Astrocyte of the spinal cord (primary cell): ENCODE measurements at regions not wholly inside any gene's neighbourhood (a gene's known extent, or its start where the extent isn't known, plus 50 kb on each side); places are given as distances from the start of the nearest gene placed in this dataset.

Source experiments
- DNase-seq: peaks from one replicate; pipeline ENCODE4 v3.0.0; 2011; ENCODE audit warnings: low read depth, low spot score
- H3K4me3 ChIP-seq: 2 replicates; pipeline ENCODE4 v1.5.1; 2011; ENCODE audit warnings: low read depth, mild to moderate bottlenecking, low read length, moderate library complexity
- CTCF ChIP-seq: IDR thresholded peaks from 2 replicates; pipeline ENCODE4 v1.5.1; 2012; ENCODE audit warnings: low read depth, mild to moderate bottlenecking, low read length, inconsistent platforms
- in situ Hi-C: cut with HindIII; loops from 2 replicates; pipeline ENCODE4 v1.10.0; 2017; ENCODE audit warnings: low sequenced_read_pairs

DNA sequence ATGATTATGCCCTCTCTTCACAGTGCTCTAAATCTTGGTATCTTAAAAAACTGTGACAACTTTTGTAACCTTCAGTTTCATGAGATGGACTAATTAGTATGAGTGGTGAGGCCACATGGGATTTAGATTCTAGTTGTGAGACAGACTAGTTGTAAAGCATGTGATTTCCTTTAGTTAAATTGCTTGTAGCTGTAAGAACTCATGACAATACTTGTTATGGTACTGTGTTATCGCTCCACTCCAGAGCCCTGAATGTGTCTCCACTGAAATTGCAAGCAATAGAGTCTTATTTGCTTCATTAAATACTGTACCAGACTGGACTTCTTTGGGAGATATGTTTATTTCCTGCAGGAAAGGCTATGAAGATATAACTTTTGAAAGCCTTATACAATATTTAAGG is 1198.3 kb upstream of the CDH6 start:
- no peak for TF ChIP-seq CTCF
- DNase-seq, result no peak
- H3K4me3 ChIP-seq, result no peak overlapping the region
- in situ Hi-C loops, result no loop called here

DNA sequence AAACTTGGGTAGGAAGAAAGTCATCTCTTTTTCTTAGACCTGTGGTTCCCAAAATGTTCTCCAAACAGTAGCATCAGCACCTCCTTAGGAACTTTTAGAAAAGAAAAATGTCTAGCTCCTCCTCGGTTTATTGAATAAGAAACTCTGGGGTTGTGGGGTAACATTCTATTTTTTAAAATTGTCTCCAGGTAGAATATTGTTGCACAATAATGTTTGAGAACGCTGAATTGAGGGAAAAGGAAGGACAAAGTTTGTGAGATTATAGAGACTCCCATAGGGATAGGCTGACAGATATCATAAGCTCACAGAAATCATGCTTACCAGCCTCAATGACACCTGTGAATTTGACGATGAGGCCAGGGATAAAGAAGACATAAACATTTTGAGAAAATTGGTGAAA is 1199.0 kb upstream of the CDH6 start:
- H3K4me3 ChIP-seq, result no peak overlapping the region
- no peak for TF ChIP-seq CTCF
- DNase-seq, result no peak
- in situ Hi-C loops, result no loop called here

GRCh38 chr5:29993286-29993685 is 1200.2 kb upstream of the CDH6 start:
- TF ChIP-seq CTCF, result no peak
- no peak overlapping the region for H3K4me3 ChIP-seq
- in situ Hi-C loops, result no loop called here
- DNase-seq, result no peak

DNA sequence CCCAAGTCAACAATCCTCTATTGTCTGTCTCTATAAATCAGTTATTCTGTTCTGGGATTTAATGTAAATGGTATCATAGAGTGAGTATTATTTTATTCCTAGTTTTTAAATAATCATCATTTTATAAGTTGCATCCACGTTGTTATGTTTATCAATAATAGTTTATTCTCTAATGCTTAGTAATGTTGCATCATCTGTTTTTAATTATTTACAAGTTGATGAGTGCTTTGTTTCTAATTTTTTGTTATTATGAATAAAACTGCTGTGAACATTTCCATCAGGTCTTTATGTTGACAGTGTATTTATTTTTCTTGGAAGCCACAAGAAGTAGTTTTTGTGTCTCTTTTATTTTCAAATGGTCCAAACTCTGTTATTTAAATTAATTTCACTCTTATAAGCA is 1201.2 kb upstream of the CDH6 start:
- no peak for TF ChIP-seq CTCF
- no peak for DNase-seq
- no peak overlapping the region for H3K4me3 ChIP-seq
- in situ Hi-C loops, result no loop called here

DNA sequence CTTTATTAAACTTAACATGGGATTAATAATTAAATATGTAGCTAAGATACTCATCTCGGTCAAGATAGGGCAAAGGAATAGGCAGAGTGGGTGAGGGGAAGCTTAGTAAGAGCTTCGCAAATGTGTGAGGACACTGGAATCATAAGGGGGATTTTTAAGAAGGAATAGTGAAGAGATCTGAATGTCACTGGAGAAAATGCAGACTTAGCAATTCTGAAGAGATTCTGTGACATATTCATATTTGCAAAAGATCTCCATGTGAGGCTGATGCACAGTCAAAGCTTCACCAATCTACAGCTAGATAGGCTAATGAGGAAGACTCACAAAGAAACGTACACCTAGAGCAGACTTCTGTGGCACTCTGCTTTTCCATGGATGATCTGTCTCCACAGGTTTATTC is 1202.8 kb upstream of the CDH6 start:
- no peak for TF ChIP-seq CTCF
- no peak overlapping the region for H3K4me3 ChIP-seq
- no peak for DNase-seq
- in situ Hi-C loops, result no loop called here

GRCh38 chr5:29984156-29984540 is 1209.3 kb upstream of the CDH6 start:
- no peak for DNase-seq
- no peak overlapping the region for H3K4me3 ChIP-seq
- in situ Hi-C loops, result no loop called here

More at GRCh38 chr5:29984156-29984540, 1209.3 kb upstream of the CDH6 start:
- TF ChIP-seq CTCF, result no peak
